ENCODE measurements at regions not wholly inside any gene's neighbourhood (a gene's known extent, or its start where the extent isn't known, plus 50 kb on each side); places are given as distances from the start of the nearest gene placed in this dataset.
A peak's percentile ranks its signal among the peaks of the same experiment; 100 is the strongest.

GRCh38 chr13:106660746-106661625 lies 93.0 kb upstream of the ARGLU1 start:
- H3K27me3 ChIP-seq, result no peaks in the 10 kb centered on the region
- no peak for DNase-seq
- no peak overlapping the region for H3K4me3 ChIP-seq
- no peak for TF ChIP-seq POLR2A (IDR thresholded peaks at IDR 0.05)
- TF ChIP-seq, protein P1, sequence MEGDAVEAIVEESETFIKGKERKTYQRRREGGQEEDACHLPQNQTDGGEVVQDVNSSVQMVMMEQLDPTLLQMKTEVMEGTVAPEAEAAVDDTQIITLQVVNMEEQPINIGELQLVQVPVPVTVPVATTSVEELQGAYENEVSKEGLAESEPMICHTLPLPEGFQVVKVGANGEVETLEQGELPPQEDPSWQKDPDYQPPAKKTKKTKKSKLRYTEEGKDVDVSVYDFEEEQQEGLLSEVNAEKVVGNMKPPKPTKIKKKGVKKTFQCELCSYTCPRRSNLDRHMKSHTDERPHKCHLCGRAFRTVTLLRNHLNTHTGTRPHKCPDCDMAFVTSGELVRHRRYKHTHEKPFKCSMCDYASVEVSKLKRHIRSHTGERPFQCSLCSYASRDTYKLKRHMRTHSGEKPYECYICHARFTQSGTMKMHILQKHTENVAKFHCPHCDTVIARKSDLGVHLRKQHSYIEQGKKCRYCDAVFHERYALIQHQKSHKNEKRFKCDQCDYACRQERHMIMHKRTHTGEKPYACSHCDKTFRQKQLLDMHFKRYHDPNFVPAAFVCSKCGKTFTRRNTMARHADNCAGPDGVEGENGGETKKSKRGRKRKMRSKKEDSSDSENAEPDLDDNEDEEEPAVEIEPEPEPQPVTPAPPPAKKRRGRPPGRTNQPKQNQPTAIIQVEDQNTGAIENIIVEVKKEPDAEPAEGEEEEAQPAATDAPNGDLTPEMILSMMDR (IDR thresholded peaks at IDR 0.05), result no peak
- H3K27ac ChIP-seq, result no peak overlapping the region
- H3K4me1 ChIP-seq, result no peaks in the 10 kb centered on the region
- no peaks in the 10 kb centered on the region for H3K9me3 ChIP-seq
- intact Hi-C loops (cut with DNase I; ENCODE audit: low total_unique reads), result no loop called here
- no peaks in the 10 kb centered on the region for H3K36me3 ChIP-seq

- Histone ChIP-seq H3K27me3 (no peaks in the 10 kb centered on the region), H3K27ac (no peak overlapping the region), H3K9me3 (no peaks in the 10 kb centered on the region), H3K36me3 (no peaks in the 10 kb centered on the region), H3K4me1 (no peaks in the 10 kb centered on the region), H3K4me3 (no peak overlapping the region)
- no peak for DNase-seq
- TF ChIP-seq, protein P1 (IDR thresholded peaks at IDR 0.05), result no peak
- TF ChIP-seq POLR2A (IDR thresholded peaks at IDR 0.05), result no peak
- intact Hi-C loops (cut with DNase I; ENCODE audit: low total_unique reads), result no loop called here
Observed at GRCh38 chr13:106657104-106657503, 89.2 kb upstream of the ARGLU1 start.

DNA sequence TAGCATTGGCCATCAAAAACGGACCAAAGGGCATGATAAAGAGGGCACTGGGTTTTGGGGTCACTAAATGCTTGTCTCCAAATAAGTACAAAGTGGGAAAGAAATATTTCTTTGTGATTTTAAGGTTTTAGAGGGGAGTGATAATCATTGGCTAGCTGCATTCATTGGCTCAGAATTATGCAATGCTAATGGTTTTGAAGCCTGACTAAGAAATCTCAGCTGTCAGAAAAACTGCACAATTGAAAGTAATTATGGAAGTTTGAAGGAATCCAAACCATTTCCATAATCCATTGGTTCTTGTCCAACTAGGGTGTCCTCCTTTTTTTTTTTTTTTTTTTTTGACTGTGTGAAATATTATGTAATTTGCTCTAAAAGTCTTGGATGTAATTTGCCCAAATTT lies 88.2 kb upstream of the ARGLU1 start:
- intact Hi-C loops (cut with DNase I; ENCODE audit: low total_unique reads), result no loop called here
- no peak overlapping the region for H3K4me3 ChIP-seq
- H3K27me3 ChIP-seq, result no peaks in the 10 kb centered on the region
- H3K9me3 ChIP-seq, result no peaks in the 10 kb centered on the region
- no peak overlapping the region for H3K27ac ChIP-seq
- no peaks in the 10 kb centered on the region for H3K4me1 ChIP-seq
- no peaks in the 10 kb centered on the region for H3K36me3 ChIP-seq
- DNase-seq, result no peak
- TF ChIP-seq, protein P1 (IDR thresholded peaks at IDR 0.05), result no peak
- TF ChIP-seq POLR2A (IDR thresholded peaks at IDR 0.05), result no peak

GRCh38 chr13:106651442-106651841 lies 83.5 kb upstream of the ARGLU1 start:
- DNase-seq, result no peak
- Histone ChIP-seq H3K9me3 (no peaks in the 10 kb centered on the region), H3K27me3 (no peaks in the 10 kb centered on the region), H3K36me3 (no peaks in the 10 kb centered on the region), H3K4me3 (no peak overlapping the region), H3K4me1 (no peaks in the 10 kb centered on the region), H3K27ac (peak overlapping the region in 1 of 2 donors; percentile 52)
- TF ChIP-seq, protein P1 (IDR thresholded peaks at IDR 0.05), result no peak
- TF ChIP-seq POLR2A (IDR thresholded peaks at IDR 0.05), result no peak
- intact Hi-C loops (cut with DNase I; ENCODE audit: low total_unique reads), result no loop called here

DNA sequence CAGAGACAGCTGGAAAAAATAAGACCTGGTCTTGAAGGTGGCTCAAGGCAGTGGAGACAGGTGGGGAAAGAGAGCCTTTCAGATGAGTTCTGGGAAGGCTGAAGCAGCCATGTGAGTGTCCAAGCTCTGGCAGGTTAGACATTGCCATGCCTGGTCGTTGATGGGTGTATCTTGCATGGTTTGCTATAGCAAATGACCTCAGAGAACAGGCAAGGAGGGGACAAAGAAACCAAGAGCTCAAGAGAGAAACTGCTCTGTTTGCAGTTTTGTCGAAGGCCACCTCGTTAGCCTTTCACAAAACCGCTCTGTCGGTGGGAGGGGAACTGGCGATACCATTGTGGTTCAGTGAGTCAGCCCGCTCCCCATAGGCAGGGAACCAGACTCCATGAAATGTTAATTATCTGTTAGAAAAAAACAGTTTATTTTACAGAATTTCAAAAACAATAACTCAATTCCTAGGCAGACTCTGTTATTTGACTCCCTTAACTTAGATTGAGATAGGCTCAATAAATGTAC lies 82.8 kb upstream of the ARGLU1 start:
- no peaks in the 10 kb centered on the region for H3K9me3 ChIP-seq
- no peaks in the 10 kb centered on the region for H3K27me3 ChIP-seq
- no peak for DNase-seq
- intact Hi-C loops (cut with DNase I; ENCODE audit: low total_unique reads), result no loop called here
- TF ChIP-seq POLR2A (IDR thresholded peaks at IDR 0.05), result no peak
- TF ChIP-seq, protein P1 (IDR thresholded peaks at IDR 0.05), result no peak
- no peaks in the 10 kb centered on the region for H3K36me3 ChIP-seq
- H3K4me1 ChIP-seq, result no peaks in the 10 kb centered on the region
- no peak overlapping the region for H3K27ac ChIP-seq
- no peak overlapping the region for H3K4me3 ChIP-seq
